IPS-11a (cell line): ENCODE measurements at regions not wholly inside any gene's neighbourhood (a gene's known extent, or its start where the extent isn't known, plus 50 kb on each side); places are given as distances from the start of the nearest gene placed in this dataset.

ENCODE experiments used
- H3K4me3 ChIP-seq: one replicate; pipeline ENCODE4 v1.5.1; 2013; ENCODE audit warnings: low read depth, low read length, control low read depth

DNA sequence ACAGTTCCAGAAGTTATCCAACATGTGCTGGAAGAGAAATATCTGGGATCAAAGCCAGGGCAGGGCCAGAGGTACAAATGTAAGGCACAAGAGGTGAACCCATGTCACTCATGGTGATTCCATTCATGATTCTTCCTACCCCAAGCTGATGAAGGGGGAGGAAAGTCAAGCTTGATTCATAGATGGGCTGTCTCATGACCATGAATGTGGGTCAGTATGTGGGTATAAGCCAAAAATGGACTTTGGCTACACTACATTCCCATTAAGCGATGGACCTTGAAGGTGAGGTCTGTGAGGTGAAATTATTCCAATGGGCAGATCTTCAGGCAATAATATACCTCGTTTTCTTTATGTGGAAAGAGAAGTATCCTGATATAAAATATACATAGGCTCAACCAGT is 217.1 kb downstream of the BTG1 start:
- no peak overlapping the region for H3K4me3 ChIP-seq

DNA sequence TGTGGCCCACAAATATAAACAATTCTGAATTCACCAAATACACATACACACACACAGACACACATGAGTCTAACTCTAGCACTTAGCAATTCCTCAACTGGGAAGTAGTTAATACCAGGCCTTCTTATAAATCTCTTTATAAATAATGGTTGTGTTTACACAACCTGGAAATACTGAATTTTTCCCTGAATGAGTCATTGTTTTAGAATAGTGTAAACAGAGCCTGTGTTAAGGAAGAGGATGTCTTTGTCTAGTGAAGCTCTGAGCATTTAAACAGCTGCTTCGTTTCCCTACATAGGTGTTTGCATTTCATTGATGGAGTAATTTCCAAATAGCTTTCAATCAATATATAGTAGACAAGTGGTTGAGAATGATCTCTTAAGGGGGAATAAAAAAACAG is 218.8 kb downstream of the BTG1 start:
- no peak overlapping the region for H3K4me3 ChIP-seq

- H3K4me3 ChIP-seq, result no peak overlapping the region
Measured at GRCh38 chr12:91924827-91925226, 220.8 kb downstream of the BTG1 start.

DNA sequence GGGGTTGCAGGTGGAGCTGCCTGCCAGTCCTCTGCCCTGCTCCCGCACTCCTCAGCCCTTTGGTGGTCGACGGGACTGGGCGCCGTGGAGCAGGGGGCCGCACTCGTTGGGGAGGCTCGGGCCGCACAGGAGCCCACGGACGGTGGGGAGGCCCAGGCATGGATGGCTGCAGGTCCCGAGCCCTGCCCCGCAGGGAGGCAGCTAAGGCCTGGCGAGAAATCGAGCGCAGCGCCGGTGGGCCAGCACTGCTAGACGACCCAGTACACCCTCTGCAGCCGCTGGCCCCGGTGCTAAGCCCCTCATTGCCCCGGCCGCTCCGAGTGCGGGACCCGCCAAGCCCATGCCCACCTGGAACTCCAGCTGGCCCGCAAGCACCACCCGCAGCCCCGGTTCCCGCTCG is 221.8 kb downstream of the BTG1 start:
- H3K4me3 ChIP-seq, result no peak overlapping the region

DNA sequence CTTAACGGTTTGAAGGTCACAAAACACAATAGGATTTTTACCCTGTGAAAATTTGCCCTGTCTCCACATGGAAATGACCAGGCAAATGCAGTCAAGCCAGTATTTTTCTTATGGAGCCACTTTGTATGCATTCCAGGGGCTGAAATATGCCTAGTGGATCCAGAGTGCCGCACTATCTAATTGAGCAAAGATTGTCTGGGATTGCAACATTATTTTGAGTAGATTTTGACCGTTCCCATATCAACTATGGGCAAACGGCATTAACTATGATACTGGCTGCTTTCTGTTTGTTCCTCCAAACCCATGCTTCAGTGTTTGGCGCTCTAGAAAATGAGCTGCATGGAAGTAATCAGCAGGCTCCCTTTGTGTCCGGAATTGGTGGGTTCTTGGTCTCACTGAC is 223.0 kb downstream of the BTG1 start:
- no peak overlapping the region for H3K4me3 ChIP-seq

- H3K4me3 ChIP-seq, result no peak overlapping the region
Measured at GRCh38 chr12:91922139-91922538, 223.5 kb downstream of the BTG1 start.

DNA sequence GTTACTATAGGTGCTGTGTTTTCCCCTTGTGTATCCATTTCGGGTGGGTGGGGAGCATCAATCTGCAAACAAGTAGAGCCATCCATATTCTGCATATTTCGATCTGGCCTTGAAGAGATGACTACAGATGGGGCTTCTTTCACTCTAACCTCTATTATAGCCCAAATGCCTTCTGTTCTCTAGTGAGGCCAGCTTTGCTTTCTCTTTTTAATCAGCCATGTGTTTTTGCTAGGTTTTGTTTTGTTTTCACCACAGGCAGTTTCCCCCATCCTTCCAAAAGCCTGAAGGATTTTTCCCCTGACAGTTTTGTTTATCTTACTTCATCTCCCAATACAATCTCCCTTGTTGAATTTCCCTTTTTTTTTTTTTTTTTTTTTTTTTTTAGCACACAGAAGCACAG is 224.1 kb downstream of the BTG1 start:
- H3K4me3 ChIP-seq, result no peak overlapping the region

- no peak overlapping the region for H3K4me3 ChIP-seq
Measured at GRCh38 chr12:91920741-91921140, 224.9 kb downstream of the BTG1 start.

DNA sequence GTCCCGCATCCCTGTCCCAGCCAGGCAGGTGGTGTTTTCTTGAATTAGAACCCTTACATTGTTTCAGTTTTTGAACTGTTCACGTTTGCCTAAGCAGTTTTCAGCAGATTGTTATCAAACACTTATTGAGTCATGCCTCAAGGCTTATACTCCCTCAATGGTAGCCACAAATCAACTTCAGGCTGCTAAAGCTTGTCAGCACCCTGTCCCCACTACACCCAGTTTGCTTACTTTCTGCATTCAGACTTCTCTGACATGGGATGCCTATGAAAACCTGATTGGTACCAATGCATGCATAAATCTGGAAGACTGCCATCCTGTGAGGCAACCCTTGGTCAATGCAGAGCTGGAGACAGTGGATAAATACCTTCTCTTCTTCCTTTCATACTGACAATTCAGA is 225.4 kb downstream of the BTG1 start:
- no peak overlapping the region for H3K4me3 ChIP-seq

DNA sequence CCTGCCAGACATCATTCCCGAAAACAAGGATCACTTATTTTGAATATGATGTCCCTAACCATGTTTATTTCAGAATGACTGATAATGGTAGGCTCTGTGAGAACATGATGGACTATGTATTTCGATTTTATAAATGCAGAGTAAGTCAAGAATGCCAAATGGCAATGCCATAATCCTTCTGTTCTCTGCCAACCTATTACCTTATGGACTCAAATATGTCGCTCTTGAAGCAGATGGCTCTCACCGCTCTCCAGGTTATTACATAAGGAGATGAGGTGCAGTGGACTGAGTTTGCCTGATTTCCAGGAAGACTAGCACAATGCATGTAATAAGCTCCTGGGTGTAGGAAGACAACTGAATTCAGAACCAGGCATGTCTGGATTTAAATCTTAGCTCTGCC is 227.2 kb downstream of the BTG1 start:
- no peak overlapping the region for H3K4me3 ChIP-seq

DNA sequence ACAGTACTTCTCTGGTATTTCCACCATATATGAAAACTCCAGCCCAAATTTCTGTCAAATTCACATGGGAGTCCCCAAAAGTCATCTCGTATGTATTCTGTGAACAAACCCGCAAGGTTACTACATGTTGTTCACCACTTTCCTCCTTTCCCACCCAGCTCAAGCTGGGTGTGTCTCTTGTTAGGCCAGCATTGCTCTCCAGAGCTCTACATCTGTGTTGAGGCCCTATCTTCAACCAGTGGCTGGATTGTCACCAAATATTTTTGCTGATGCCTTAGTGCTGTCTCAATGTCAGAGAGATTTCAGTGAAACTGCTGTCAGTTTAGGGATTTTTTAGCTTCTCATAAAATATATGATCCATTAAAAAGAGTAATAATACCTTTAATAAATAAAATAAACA is 230.9 kb downstream of the BTG1 start:
- H3K4me3 ChIP-seq, result no peak overlapping the region

DNA sequence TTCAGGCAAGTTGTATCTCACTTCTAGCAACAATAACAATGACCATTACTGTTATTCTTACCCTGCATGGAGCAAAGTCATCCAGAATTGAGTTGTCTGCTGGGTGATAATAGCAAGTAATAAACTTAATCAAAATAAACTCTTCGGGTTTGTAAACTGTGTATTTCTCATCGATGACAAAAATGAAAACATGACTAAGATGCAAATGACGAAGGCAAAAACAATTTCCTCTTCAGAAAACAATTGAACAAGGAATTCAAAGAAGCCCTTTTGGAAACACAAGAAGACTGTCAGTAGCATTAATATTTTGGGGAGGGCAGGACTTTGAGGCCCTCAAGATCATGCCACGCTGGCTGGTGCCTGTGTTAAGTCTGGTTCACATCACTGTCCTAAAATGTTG is 232.0 kb downstream of the BTG1 start:
- no peak overlapping the region for H3K4me3 ChIP-seq

DNA sequence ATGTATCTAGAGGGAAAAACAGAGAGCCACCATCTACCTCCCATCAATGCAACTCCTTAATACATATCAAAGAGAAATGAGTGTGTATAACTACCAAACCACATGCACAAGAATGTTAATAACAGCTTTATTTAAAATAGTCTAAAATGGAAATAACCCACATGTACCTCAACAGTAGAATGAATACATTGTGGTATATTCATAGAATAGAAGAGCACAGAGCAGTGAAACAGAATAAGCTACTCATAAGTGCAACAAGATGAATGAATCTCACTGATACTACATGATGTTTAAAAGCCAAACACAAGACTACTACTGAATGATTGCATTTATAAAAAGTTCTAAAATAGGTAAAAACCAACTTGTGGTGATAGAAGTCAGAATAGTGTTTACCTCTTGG is 232.5 kb downstream of the BTG1 start:
- no peak overlapping the region for H3K4me3 ChIP-seq

DNA sequence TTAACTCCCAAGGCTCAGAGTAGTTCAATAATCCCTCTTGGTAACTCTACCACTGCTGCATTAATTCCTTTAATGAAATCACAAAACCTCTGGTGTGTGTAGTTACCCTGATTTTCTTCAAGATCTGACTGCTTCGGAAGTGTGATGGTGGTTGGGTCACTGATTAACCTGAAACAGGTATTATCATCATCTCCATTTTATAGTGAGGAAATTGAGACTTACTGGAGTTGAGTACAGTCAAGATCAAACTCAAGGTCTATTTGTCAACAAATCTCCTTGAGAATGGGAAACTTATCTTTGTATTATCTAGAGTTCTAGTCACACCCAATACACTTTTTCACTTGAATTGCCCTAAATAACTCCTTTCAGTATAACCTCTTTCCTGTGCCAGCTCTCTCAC is 233.5 kb downstream of the BTG1 start:
- H3K4me3 ChIP-seq, result no peak overlapping the region

DNA sequence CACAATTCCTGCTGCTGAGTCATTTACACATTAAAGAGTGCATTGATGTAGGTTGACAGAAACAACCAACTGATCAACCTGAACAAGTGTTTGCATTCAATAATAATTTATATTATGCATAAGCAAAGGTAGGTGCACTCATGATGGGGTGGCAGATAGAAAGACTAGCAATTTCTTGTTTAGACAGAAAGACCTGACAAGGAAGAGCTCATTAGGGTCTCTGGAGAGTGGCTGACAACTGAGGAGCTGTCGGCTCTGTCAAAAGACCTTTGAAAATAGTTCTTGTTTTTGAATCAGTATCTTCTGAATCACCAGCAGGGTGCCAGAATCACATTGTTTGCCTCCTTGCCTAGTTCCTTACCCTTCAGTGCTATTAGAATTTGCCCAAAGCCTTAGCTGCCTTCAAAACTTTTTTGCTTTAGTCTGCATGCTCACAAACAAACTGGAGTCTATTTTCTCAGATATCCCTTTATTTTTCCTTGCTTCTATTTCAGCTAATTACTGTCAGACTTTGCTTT is 234.7 kb downstream of the BTG1 start:
- no peak overlapping the region for H3K4me3 ChIP-seq

DNA sequence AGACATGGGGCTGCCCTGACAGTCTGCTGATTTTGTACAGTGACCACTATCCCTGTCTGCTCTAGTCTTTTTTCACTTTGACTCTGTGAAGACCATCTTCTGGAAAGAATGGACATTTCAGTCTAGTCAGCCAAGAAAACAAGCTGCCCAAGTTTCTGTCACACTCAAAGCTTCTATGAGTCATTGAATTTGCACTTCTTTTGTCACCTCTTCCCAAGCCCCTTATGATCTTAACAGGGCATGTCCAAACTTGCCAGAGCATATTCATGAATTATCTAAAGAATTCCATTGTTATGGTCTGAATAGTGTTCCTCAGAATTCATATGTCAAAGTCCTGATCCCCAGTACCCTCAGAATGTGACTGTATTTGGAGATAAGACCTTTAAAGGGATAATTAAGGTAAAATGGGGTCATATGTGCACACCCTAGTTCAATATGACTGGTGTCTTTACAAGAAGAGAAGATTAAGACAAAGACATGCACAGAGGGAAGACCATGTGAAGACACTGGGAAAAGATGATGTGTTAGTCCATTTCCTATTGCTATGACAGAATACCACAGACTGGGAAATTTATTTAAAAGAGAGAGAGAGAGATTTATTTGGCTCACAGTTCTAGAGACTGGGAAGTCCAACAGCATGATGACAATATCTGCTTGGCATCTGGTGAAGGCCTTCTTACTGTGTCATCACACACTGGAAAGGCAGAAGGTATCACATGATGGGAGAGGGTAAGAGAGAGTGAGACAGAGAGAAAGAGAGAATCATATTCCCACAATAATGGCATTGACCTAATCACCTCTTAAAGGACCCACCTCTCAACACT is 242.6 kb downstream of the BTG1 start:
- H3K4me3 ChIP-seq, result no peak overlapping the region

DNA sequence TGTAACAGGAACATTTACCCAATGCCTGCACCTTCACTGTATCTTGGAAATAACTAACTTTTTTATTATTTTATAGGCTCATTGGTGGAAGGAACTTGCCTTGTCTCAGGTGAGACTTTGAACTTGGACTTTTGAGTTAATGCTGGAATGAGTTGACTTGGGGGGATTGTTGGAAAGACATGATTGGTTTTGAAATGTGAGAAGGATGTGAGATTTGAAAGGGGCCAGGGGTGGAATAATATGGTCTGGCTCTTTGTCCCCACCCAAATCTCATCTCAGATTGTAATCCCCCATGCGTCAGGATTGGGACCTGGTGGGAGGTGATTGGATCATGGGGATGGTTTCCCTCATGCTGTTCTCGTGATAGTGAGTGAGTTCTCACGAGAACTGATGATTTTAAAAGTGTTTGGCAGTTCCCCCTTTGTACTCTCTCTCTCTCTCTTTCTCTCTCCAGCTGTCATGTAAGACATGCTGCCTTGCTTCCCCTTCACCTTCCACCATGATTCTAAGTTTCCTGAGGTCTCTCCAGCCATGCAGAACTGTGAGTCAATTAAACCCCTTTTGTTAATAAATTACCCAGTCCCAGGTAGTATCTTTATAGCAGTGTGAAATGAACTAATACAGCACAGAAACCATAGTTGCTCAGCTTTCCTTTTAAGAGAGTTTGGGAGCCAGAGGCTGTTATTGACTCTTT is 244.1 kb downstream of the BTG1 start:
- H3K4me3 ChIP-seq, result no peak overlapping the region

- H3K4me3 ChIP-seq, result no peak overlapping the region
Measured at GRCh38 chr12:91900971-91901370, 244.7 kb downstream of the BTG1 start.

DNA sequence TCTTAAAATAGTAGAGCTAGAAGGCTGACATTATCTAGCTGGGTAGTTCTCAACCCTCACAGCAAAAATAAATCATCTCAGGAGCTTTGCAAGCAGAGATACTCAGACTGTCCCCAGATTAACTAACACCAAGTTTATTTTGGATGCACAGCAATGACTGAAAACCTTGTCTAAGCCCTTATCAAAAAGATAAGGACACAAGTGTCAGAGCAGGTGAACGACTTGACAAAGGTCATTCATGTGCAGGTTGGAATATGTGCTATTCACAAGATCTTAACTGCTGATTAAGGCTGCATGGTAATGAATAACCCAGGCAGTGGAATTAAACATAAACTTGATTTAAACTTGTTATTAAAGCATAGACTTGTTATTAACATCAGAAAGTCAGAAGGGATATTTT is 246.6 kb downstream of the BTG1 start:
- H3K4me3 ChIP-seq, result no peak overlapping the region

DNA sequence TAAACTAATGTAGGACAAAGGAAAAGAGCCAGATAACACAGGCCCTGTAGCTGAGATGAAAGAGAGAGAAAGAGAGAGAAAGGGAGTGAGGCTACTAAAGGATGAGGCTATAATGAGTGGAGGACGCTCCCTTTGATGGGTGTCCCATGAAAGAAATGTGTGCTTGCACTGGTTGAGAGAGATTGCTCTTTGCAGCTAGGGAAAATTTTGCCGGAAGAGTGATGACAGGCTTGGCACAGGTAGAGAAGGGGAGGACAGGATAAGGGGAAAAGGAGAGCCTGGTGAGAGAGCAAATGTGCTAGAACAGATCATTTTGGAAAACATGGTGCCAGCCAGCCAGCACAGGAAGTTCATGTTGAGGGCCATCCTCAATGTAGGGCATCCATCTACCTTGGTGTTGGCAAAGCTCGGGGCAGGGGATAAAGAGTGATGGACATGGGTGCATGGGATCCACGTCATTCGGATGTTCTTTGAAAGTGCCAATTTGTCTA is 248.6 kb downstream of the BTG1 start:
- H3K4me3 ChIP-seq, result no peak overlapping the region

DNA sequence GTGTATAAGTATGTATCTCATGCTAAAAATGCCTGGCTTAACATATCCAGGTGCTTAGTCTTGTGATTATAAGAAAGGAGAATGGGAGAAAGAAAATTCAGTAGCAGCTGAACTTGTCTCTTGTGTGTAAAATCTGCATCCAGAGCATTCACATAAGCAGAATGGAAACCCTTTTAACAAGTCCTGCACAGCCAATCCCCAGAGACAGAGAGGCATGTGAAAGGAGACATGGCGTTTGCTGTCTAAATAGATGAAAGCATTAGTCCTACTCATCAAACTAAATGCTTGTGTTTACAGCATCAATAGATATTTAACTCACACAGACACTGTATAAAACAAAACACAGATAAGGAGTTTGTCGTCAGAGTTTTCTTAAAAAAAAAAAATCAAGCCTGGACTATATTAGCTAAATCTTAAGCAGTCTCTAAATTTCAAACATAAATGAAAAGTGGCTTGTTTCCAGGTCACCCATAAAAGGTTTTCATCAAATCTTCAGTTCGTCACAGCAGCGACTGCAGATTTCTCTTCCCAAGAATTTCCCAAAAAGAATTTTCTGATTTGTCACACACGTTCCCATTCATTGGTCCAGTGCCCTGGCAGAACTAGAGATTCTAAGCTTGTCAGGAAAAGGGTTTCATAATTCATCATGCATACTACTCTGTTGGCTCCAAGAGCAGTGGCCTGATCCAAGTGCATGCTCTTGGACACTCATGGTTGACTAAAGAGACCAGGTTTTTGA is 249.2 kb downstream of the BTG1 start:
- no peak overlapping the region for H3K4me3 ChIP-seq

DNA sequence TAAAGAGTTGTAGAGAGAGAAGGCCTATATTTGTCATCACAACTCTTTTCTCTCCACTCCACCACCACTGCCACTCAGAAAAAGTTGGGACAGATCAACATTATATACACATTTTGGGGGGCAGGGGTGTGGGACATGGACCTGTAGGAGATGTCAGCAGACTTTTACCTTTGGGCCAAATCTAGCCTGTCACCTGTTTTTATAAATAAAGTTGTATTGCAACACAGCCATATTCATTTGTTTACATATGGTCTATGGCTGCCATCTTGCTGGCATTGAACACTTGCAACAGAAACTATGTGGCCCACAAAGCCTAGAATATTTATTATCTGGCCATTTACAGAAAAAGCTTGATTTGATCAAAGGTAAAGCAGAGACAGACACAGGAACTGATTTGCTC is 250.7 kb downstream of the BTG1 start:
- no peak overlapping the region for H3K4me3 ChIP-seq
